ENCODE measurements at regions not wholly inside any gene's neighbourhood (a gene's known extent, or its start where the extent isn't known, plus 50 kb on each side); places are given as distances from the start of the nearest gene placed in this dataset.

DNA sequence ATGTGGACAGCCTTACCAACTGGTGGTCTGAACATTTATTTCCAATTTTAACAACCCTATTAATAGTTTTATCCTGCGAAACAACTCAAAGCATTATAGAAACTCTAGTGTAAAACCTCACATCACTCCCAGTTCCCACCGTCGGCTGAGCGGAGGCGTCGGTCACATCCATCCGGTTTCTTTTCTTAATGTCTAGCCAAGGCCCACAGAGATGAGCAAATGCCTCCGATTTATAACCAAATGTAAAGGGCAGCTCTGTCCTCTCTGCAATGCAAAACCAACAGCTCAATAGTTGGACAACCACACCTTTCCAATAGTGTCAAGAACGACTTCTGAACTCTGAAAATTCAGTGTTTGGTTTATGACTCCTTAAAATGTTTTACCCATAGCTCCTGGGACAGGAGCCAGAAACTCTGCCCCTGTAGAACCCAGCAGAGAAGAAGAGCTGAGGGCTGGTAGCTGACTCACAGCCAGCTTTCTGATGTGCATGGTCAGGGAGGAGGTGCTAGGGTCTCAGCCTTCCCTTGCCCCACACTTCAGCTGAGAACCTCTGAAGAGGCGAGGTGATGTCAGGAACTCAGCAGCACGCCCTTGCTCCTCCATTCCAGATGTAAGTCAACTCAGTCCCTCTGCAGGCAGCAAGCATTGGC, 90.2 kb upstream of the UQCRFS1 start:
- no peak overlapping the region for H2AFZ ChIP-seq (ENCODE audit: low read length)
- no peak for DNase-seq (ENCODE audit: insufficient read length, low spot score, missing footprints)
- H3K4me3 ChIP-seq (ENCODE audit: insufficient read depth, low read length) = no peak overlapping the region
- no peaks in the 10 kb centered on the region for H3K27me3 ChIP-seq (ENCODE audit: insufficient read depth, low read length)
- H3K9me3 ChIP-seq (ENCODE audit: low read depth, low read length) = no peaks in the 10 kb centered on the region
- H3K4me2 ChIP-seq (ENCODE audit: insufficient read depth, low read length) = no peak overlapping the region
- no peak overlapping the region for H3K27ac ChIP-seq (ENCODE audit: low read depth, low read length)
- no peaks in the 10 kb centered on the region for H3K79me2 ChIP-seq (ENCODE audit: insufficient read depth, low read length)
- H4K20me1 ChIP-seq (ENCODE audit: insufficient read depth, low read length) = no peaks in the 10 kb centered on the region
- no peaks in the 10 kb centered on the region for H3K4me1 ChIP-seq (ENCODE audit: insufficient read depth, low read length)
- TF ChIP-seq, protein P1, sequence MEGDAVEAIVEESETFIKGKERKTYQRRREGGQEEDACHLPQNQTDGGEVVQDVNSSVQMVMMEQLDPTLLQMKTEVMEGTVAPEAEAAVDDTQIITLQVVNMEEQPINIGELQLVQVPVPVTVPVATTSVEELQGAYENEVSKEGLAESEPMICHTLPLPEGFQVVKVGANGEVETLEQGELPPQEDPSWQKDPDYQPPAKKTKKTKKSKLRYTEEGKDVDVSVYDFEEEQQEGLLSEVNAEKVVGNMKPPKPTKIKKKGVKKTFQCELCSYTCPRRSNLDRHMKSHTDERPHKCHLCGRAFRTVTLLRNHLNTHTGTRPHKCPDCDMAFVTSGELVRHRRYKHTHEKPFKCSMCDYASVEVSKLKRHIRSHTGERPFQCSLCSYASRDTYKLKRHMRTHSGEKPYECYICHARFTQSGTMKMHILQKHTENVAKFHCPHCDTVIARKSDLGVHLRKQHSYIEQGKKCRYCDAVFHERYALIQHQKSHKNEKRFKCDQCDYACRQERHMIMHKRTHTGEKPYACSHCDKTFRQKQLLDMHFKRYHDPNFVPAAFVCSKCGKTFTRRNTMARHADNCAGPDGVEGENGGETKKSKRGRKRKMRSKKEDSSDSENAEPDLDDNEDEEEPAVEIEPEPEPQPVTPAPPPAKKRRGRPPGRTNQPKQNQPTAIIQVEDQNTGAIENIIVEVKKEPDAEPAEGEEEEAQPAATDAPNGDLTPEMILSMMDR (IDR thresholded peaks at IDR 0.05; ENCODE audit: extremely low read depth, low read depth, low read length) = no peak
- H3K36me3 ChIP-seq (ENCODE audit: insufficient read depth, low read length) = no peaks in the 10 kb centered on the region

DNA sequence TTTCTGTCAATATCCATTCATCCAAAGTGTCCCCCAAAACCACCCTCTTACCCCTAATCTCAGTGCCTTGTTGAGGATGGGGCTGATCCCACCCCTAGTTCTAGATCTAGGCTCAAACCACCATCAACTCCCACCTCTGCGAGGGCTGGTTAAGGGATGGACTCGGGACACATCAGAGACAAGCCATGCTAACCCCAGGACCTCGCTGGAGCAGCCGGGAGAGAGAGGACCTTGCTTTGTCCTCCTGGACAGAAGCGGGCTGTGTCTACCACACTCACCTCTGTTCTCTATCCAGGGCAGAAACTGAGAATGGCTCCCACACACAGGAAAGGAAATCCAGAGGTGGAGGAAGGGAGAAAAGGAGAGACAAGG, 90.8 kb upstream of the UQCRFS1 start:
- H3K27me3 ChIP-seq (ENCODE audit: insufficient read depth, low read length) = no peaks in the 10 kb centered on the region
- H3K9me3 ChIP-seq (ENCODE audit: low read depth, low read length) = no peaks in the 10 kb centered on the region
- TF ChIP-seq, protein P1 (IDR thresholded peaks at IDR 0.05; ENCODE audit: extremely low read depth, low read depth, low read length) = no peak
- H3K4me3 ChIP-seq (ENCODE audit: insufficient read depth, low read length) = no peak overlapping the region
- no peaks in the 10 kb centered on the region for H4K20me1 ChIP-seq (ENCODE audit: insufficient read depth, low read length)
- H3K79me2 ChIP-seq (ENCODE audit: insufficient read depth, low read length) = no peaks in the 10 kb centered on the region
- no peaks in the 10 kb centered on the region for H3K36me3 ChIP-seq (ENCODE audit: insufficient read depth, low read length)
- no peak for DNase-seq (ENCODE audit: insufficient read length, low spot score, missing footprints)
- no peak overlapping the region for H3K27ac ChIP-seq (ENCODE audit: low read depth, low read length)
- no peak overlapping the region for H3K4me2 ChIP-seq (ENCODE audit: insufficient read depth, low read length)
- no peak overlapping the region for H2AFZ ChIP-seq (ENCODE audit: low read length)
- no peaks in the 10 kb centered on the region for H3K4me1 ChIP-seq (ENCODE audit: insufficient read depth, low read length)

DNA sequence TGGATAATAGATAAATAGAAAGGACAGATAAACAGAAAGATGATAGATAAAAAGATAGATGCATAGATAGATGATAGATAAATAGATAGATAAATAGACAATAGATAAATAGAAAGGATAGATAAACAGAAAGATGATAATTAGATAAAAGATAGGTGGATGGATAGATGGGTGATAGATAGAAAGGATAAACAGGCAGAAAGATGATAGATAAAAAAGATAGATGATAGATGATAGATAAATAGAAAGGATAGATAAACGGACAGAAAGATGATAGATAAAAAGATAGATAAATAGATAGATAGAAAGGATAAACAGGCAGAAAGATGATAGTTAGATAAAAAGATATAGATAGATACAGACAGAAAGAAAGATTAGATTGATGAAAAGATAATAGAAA, 92.3 kb upstream of the UQCRFS1 start:
- H2AFZ ChIP-seq (ENCODE audit: low read length) = no peak overlapping the region
- TF ChIP-seq, protein P1 (IDR thresholded peaks at IDR 0.05; ENCODE audit: extremely low read depth, low read depth, low read length) = no peak
- H3K27ac ChIP-seq (ENCODE audit: low read depth, low read length) = no peak overlapping the region
- H3K79me2 ChIP-seq (ENCODE audit: insufficient read depth, low read length) = no peaks in the 10 kb centered on the region
- no peaks in the 10 kb centered on the region for H3K27me3 ChIP-seq (ENCODE audit: insufficient read depth, low read length)
- H4K20me1 ChIP-seq (ENCODE audit: insufficient read depth, low read length) = no peaks in the 10 kb centered on the region
- no peaks in the 10 kb centered on the region for H3K9me3 ChIP-seq (ENCODE audit: low read depth, low read length)
- H3K4me3 ChIP-seq (ENCODE audit: insufficient read depth, low read length) = no peak overlapping the region
- DNase-seq (ENCODE audit: insufficient read length, low spot score, missing footprints) = no peak
- no peak overlapping the region for H3K4me2 ChIP-seq (ENCODE audit: insufficient read depth, low read length)
- no peaks in the 10 kb centered on the region for H3K4me1 ChIP-seq (ENCODE audit: insufficient read depth, low read length)
- no peaks in the 10 kb centered on the region for H3K36me3 ChIP-seq (ENCODE audit: insufficient read depth, low read length)

DNA sequence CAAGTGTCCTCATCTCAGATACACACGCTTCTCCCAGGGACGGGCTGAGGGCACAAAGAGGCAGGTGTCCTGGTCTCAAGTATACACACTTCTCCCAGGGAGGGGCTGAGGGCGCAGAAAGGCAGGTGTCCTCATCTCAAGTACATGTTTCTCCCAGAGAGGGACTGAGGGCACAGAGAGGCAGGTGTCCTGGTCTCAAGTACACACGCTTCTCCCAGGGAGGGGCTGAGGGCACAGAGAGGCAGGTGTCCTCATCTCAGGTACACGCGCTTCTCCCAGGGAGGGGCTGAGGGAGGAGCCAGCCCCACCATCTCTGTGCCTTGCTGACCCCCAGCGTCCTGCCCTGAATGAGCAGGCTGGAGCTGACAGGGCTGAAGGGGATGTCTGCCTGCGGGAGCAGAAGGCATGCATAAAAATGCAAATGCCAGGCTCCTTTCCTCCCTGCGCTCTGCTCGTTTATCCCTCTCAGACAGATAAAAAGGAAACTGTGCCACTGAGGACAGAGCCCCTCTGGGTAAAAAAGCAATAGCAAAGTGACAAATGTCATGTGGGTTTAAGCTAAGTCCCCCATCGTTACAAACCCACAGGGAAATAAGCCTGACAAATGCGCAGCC, 96.1 kb upstream of the UQCRFS1 start:
- Histone ChIP-seq H3K27me3 (ENCODE audit: insufficient read depth, low read length) (no peaks in the 10 kb centered on the region), H3K27ac (ENCODE audit: low read depth, low read length) (no peak overlapping the region), H4K20me1 (ENCODE audit: insufficient read depth, low read length) (no peaks in the 10 kb centered on the region), H3K4me2 (ENCODE audit: insufficient read depth, low read length) (no peak overlapping the region), H3K4me3 (ENCODE audit: insufficient read depth, low read length) (no peak overlapping the region), H3K4me1 (ENCODE audit: insufficient read depth, low read length) (no peaks in the 10 kb centered on the region), H3K9me3 (ENCODE audit: low read depth, low read length) (no peaks in the 10 kb centered on the region), H2AFZ (ENCODE audit: low read length) (no peak overlapping the region), H3K36me3 (ENCODE audit: insufficient read depth, low read length) (no peaks in the 10 kb centered on the region), H3K79me2 (ENCODE audit: insufficient read depth, low read length) (no peaks in the 10 kb centered on the region)
- TF ChIP-seq, protein P1 (IDR thresholded peaks at IDR 0.05; ENCODE audit: extremely low read depth, low read depth, low read length) = no peak
- DNase-seq (ENCODE audit: insufficient read length, low spot score, missing footprints) = no peak
